ENCODE measurements at regions not wholly inside any gene's neighbourhood (a gene's known extent, or its start where the extent isn't known, plus 50 kb on each side); places are given as distances from the start of the nearest gene placed in this dataset.

GRCh38 chr2:105166688-105167087 is 74.9 kb upstream of the GPR45 start:
- ChIA-PET POLR2A (no interaction called here), CTCF (interaction anchor here (1.0 to 1.6 kb wide), 2 partner anchors 10 to 52 kb away, joined by 3 to 5 read pairs; no protein-coding TSS in a partner anchor)
- Histone ChIP-seq H2AFZ (ENCODE audit: insufficient read depth, low read depth, low read length, poor library complexity, severe bottlenecking) (no peak overlapping the region), H3K79me2 (ENCODE audit: control insufficient read depth, insufficient read depth, low read length) (no peaks in the 10 kb centered on the region), H3K4me3 (ENCODE audit: control extremely low read depth in 1 of 5, extremely low read depth in 1 of 5, insufficient read depth in 1 of 5, low read depth in 2 of 5, low read length in 4 of 5) (no peak overlapping the region), H3K27ac (ENCODE audit: low read length in 2 of 2) (no peak overlapping the region), H3K4me2 (replicated peaks; ENCODE audit: low read depth, low read length, poor library complexity, severe bottlenecking) (no peak overlapping the region), H3K9ac (ENCODE audit: low read length) (no peak overlapping the region), H3K4me1 (ENCODE audit: control insufficient read depth in 2 of 2, insufficient read depth in 2 of 2, low read length in 2 of 2) (no peaks in the 10 kb centered on the region), H3K27me3 (replicated peaks in 1 of 4; ENCODE audit: control extremely low read depth in 1 of 4, control insufficient read depth in 3 of 4, insufficient read depth in 4 of 4, low read length in 3 of 4) (no peaks in the 10 kb centered on the region), H4K20me1 (ENCODE audit: control insufficient read depth, insufficient read depth, low read length, poor library complexity, severe bottlenecking) (no peaks in the 10 kb centered on the region), H3K36me3 (replicated peaks in 1 of 2; ENCODE audit: control extremely low read depth in 1 of 2, control insufficient read depth in 1 of 2, extremely low read depth in 1 of 2, insufficient read depth in 2 of 2, low read length in 1 of 2) (no peaks in the 10 kb centered on the region), H3K9me3 (ENCODE audit: control extremely low read depth in 1 of 3, control insufficient read depth in 2 of 3, insufficient read depth in 1 of 3, low read length in 2 of 3) (peaks cover 0 to 2% (median 0%) of the 10 kb centered on the region in 3 donors)
- H3K27me3 Mint-ChIP-seq = peaks cover under 1% of the 10 kb centered on the region
- TF ChIP-seq EZH2 (IDR thresholded peaks at IDR 0.05; ENCODE audit: borderline replicate concordance, insufficient read depth, low read depth, low read length, poor library complexity, severe bottlenecking) (no peak), CTCF (IDR thresholded peaks at IDR 0.05) (no peak)
- intact Hi-C loops (cut with micrococcal nuclease) = no loop called here
- no CpG with 5 or more reads among the region's 2 CpGs for WGBS (ENCODE audit: insufficient coverage)
- DNase-seq (no peak), ATAC-seq (ENCODE audit: low read depth) (no peak)
- peaks cover 2% of the 10 kb centered on the region for H3K9me3 Mint-ChIP-seq (ENCODE audit: insufficient read depth)
- peaks cover 4% of the 10 kb centered on the region for H3K4me1 Mint-ChIP-seq
- no peak overlapping the region for H3K27ac Mint-ChIP-seq
- no peak overlapping the region for H3K4me3 Mint-ChIP-seq

GRCh38 chr2:105168543-105168942 is 73.0 kb upstream of the GPR45 start:
- POLR2A ChIA-PET = no interaction called here
- Histone ChIP-seq H4K20me1 (ENCODE audit: control insufficient read depth, insufficient read depth, low read length, poor library complexity, severe bottlenecking) (no peaks in the 10 kb centered on the region), H3K27ac (ENCODE audit: low read length in 2 of 2) (no peak overlapping the region), H3K36me3 (replicated peaks in 1 of 2; ENCODE audit: control extremely low read depth in 1 of 2, control insufficient read depth in 1 of 2, extremely low read depth in 1 of 2, insufficient read depth in 2 of 2, low read length in 1 of 2) (no peaks in the 10 kb centered on the region), H3K4me3 (ENCODE audit: control extremely low read depth in 1 of 5, extremely low read depth in 1 of 5, insufficient read depth in 1 of 5, low read depth in 2 of 5, low read length in 4 of 5) (no peak overlapping the region), H3K9ac (ENCODE audit: low read length) (no peak overlapping the region), H3K9me3 (ENCODE audit: control extremely low read depth in 1 of 3, control insufficient read depth in 2 of 3, insufficient read depth in 1 of 3, low read length in 2 of 3) (peaks cover 0 to 10% (median 4%) of the 10 kb centered on the region in 3 donors), H3K4me2 (replicated peaks; ENCODE audit: low read depth, low read length, poor library complexity, severe bottlenecking) (no peak overlapping the region), H3K4me1 (ENCODE audit: control insufficient read depth in 2 of 2, insufficient read depth in 2 of 2, low read length in 2 of 2) (peaks cover under 1% of the 10 kb centered on the region in 2 donors), H3K27me3 (replicated peaks in 1 of 4; ENCODE audit: control extremely low read depth in 1 of 4, control insufficient read depth in 3 of 4, insufficient read depth in 4 of 4, low read length in 3 of 4) (no peaks in the 10 kb centered on the region), H2AFZ (ENCODE audit: insufficient read depth, low read depth, low read length, poor library complexity, severe bottlenecking) (no peak overlapping the region), H3K79me2 (ENCODE audit: control insufficient read depth, insufficient read depth, low read length) (no peaks in the 10 kb centered on the region)
- TF ChIP-seq CTCF (IDR thresholded peaks at IDR 0.05) (no peak), EZH2 (IDR thresholded peaks at IDR 0.05; ENCODE audit: borderline replicate concordance, insufficient read depth, low read depth, low read length, poor library complexity, severe bottlenecking) (no peak)
- no peaks in the 10 kb centered on the region for H3K27me3 Mint-ChIP-seq
- intact Hi-C loops (cut with micrococcal nuclease) = no loop called here
- H3K4me3 Mint-ChIP-seq = no peak overlapping the region
- CTCF ChIA-PET = no interaction called here
- DNase-seq (no peak), ATAC-seq (ENCODE audit: low read depth) (no peak)
- 74% methylated on average over 3 of the region's 5 CpGs for WGBS (ENCODE audit: insufficient coverage)
- peaks cover 12% of the 10 kb centered on the region for H3K4me1 Mint-ChIP-seq
- no peak overlapping the region for H3K27ac Mint-ChIP-seq
- peaks cover 5% of the 10 kb centered on the region for H3K9me3 Mint-ChIP-seq (ENCODE audit: insufficient read depth)
